Endothelial cell of umbilical vein (primary cell): ENCODE measurements at regions not wholly inside any gene's neighbourhood (a gene's known extent, or its start where the extent isn't known, plus 50 kb on each side); places are given as distances from the start of the nearest gene placed in this dataset.

Source experiments
- BruUV-seq: library from RNA; stranded (reverse); fragments of 400-500 nt; replicated peaks from 2 replicates; lab custom pipeline; 2021; lab: Mats Ljungman, UMichigan
- CTCF ChIA-PET: fragments of 300-600, 350-600 bp; sonication (Branson Sonifier 250); formaldehyde crosslinking; loops from one replicate; lab custom pipeline; 2021; ENCODE audit warnings: antibody characterized with exemption, inconsistent platforms; lab: Charles Lee
- POLR2A ChIA-PET: fragments of 300-600, 350-600 bp; sonication (Branson Sonifier 250); formaldehyde crosslinking; loops from one replicate; lab custom pipeline; 2021; ENCODE audit warnings: antibody characterized with exemption, inconsistent platforms; lab: Charles Lee
- DNase-seq: peaks from one replicate; pipeline ENCODE4 v3.0.0-alpha.2; 2011; ENCODE audit warnings: low read depth, low spot score
- FAIRE-seq: peaks from 2 replicates; lab custom pipeline; 2011; peaks lifted over from hg19 to GRCh38; lab: Jason Lieb, UNC
- H2AFZ ChIP-seq: 2 replicates; pipeline ENCODE4 v1.6.0; 2012; ENCODE audit warnings: low read depth, low read length, control low read depth, inconsistent platforms
- H3K27ac ChIP-seq: 2 replicates; pipeline ENCODE4 v1.5.1; 2011; ENCODE audit warnings: low read depth, mild to moderate bottlenecking, control low read depth, low read length, moderate library complexity; ENCODE audit not compliant: insufficient read depth
- H3K27me3 ChIP-seq, 2 experiments: 2 replicates each; pipeline versions ENCODE4 v1.6.0 to v1.6.1; 2011; ENCODE audit warnings: low read length in 2 of 2, mixed read lengths in 1 of 2; ENCODE audit not compliant: control insufficient read depth in 2 of 2, insufficient read depth in 2 of 2
- H3K36me3 ChIP-seq, 2 experiments: 2 replicates in 1 of 2; 3 replicates in 1 of 2; pipeline ENCODE4 v1.5.1; 2011; ENCODE audit warnings: low read length in 2 of 2, mild to moderate bottlenecking in 1 of 2, moderate library complexity in 1 of 2; ENCODE audit not compliant: control insufficient read depth in 2 of 2, insufficient read depth in 2 of 2; ENCODE audit errors: extremely low read depth in 1 of 2
- H3K4me1 ChIP-seq: 3 replicates; pipeline ENCODE4 v1.5.1; 2011; ENCODE audit warnings: mild to moderate bottlenecking, low read length; ENCODE audit not compliant: control insufficient read depth, insufficient read depth; ENCODE audit errors: extremely low read depth
- H3K4me2 ChIP-seq: 2 replicates; pipeline ENCODE4 v1.6.1; 2011; ENCODE audit warnings: low read length, control low read depth, mixed read lengths; ENCODE audit not compliant: insufficient read depth
- H3K4me3 ChIP-seq, 3 experiments: fragments of 200-600 bp in 1 of 3; sonication (generic), shearing (Covaris generic) in 1 of 3; replicated peaks in 1 of 3; 2 replicates each; pipeline ENCODE4 v1.5.1; 2011 to 2016; ENCODE audit warnings: control low read depth in 3 of 3, low read length in 3 of 3, mild to moderate bottlenecking in 2 of 3, inconsistent platforms in 1 of 3, low read depth in 1 of 3, moderate library complexity in 1 of 3; ENCODE audit not compliant: insufficient read depth in 1 of 3
- H3K79me2 ChIP-seq: 2 replicates; pipeline ENCODE4 v1.6.0; 2012; ENCODE audit warnings: low read length, inconsistent platforms; ENCODE audit not compliant: control insufficient read depth, insufficient read depth
- H3K9ac ChIP-seq: replicated peaks from 2 replicates; pipeline ENCODE3; 2011; ENCODE audit warnings: low read length, control low read depth; ENCODE audit not compliant: insufficient read depth; ENCODE audit errors: extremely low read depth
- H3K9me1 ChIP-seq: replicated peaks from 3 replicates; pipeline ENCODE4 v1.6.0; 2011; ENCODE audit warnings: mild to moderate bottlenecking, low read length; ENCODE audit not compliant: control insufficient read depth, insufficient read depth; ENCODE audit errors: extremely low read depth
- H3K9me3 ChIP-seq: replicated peaks from 2 replicates; pipeline ENCODE4 v1.5.1; 2012; ENCODE audit warnings: low read length, inconsistent platforms; ENCODE audit not compliant: control insufficient read depth, insufficient read depth
- H4K20me1 ChIP-seq: replicated peaks from 2 replicates; pipeline ENCODE3; 2011; ENCODE audit warnings: mild to moderate bottlenecking, low read length; ENCODE audit not compliant: control insufficient read depth, insufficient read depth; ENCODE audit errors: extremely low read depth
- FOS ChIP-seq: IDR thresholded peaks from 2 replicates; pipeline ENCODE4 v1.6.1; 2011; ENCODE audit warnings: mild to moderate bottlenecking, low read length, moderate library complexity, borderline replicate concordance; ENCODE audit not compliant: insufficient read depth
- GATA2 ChIP-seq: IDR thresholded peaks from 2 replicates; pipeline ENCODE4 v1.7.0; 2011; ENCODE audit warnings: low read depth, mild to moderate bottlenecking, moderate library complexity, mixed read lengths, low read length; ENCODE audit not compliant: insufficient read length, insufficient read depth
- MAX ChIP-seq: IDR thresholded peaks from 2 replicates; pipeline ENCODE4 v1.6.1; 2011; ENCODE audit not compliant: insufficient read depth, insufficient read length
- POLR2AphosphoS5 ChIP-seq: IDR thresholded peaks from 2 replicates; pipeline ENCODE4 v1.6.1; 2012; ENCODE audit warnings: low read depth, mild to moderate bottlenecking, control low read depth, low read length, moderate library complexity; ENCODE audit not compliant: insufficient read depth
- dilution Hi-C: fragments of 300-500 bp; cut with MboI; formaldehyde crosslinking; loops from one replicate; pipeline ENCODE4 v1.15.0; 2019; ENCODE audit warnings: low sequenced_read_pairs; ENCODE audit not compliant: extremely low pct_ligation_motif_present
- intact Hi-C: fragments of 100-400 bp; cut with micrococcal nuclease; formaldehyde crosslinking; loops from one replicate; pipeline ENCODE4 v1.10.0; 2022

GRCh38 chr15:85314633-85315032 lies 65.8 kb upstream of the AKAP13 start:
- Histone ChIP-seq H4K20me1 (no peaks in the 10 kb centered on the region), H3K4me1 (peaks cover 15% of the 10 kb centered on the region)

GRCh38 chr15:85316244-85316934 lies 64.0 kb upstream of the AKAP13 start:
- H3K9ac ChIP-seq, result no peak overlapping the region
- H4K20me1 ChIP-seq, result no peaks in the 10 kb centered on the region
- no peaks in the 10 kb centered on the region for H3K9me1 ChIP-seq
- intact Hi-C loops (no loop called here), dilution Hi-C loops (no loop called here)
- H3K79me2 ChIP-seq, result no peaks in the 10 kb centered on the region
- DNase-seq, result no peak
- H3K9me3 ChIP-seq, result no peaks in the 10 kb centered on the region
- H3K4me3 ChIP-seq, result no peak overlapping the region
- FAIRE-seq, result no peak
- no peak overlapping the region for H2AFZ ChIP-seq
- ChIA-PET POLR2A (no interaction called here), CTCF (interaction anchor here (0.6 to 1.8 kb wide), 5 partner anchors 16 to 317 kb away, joined by 3 to 7 read pairs (median 4); no protein-coding TSS in a partner anchor)
- no peaks in the 10 kb centered on the region for H3K27me3 ChIP-seq
- H3K36me3 ChIP-seq, result no peaks in the 10 kb centered on the region
- H3K4me1 ChIP-seq, result peaks cover 15% of the 10 kb centered on the region
- no peak overlapping the region for H3K4me2 ChIP-seq
- TF ChIP-seq FOS (peak; percentile 23), GATA2 (no peak), POLR2AphosphoS5 (no peak)
- BruUV-seq, result no TSS peak
- no peak overlapping the region for H3K27ac ChIP-seq

More at GRCh38 chr15:85314633-85315032, 65.8 kb upstream of the AKAP13 start:
- Histone ChIP-seq H3K36me3 (no peaks in the 10 kb centered on the region), H3K4me3 (no peak overlapping the region), H2AFZ (no peak overlapping the region), H3K9ac (no peak overlapping the region), H3K4me2 (no peak overlapping the region), H3K79me2 (no peaks in the 10 kb centered on the region), H3K9me1 (no peaks in the 10 kb centered on the region), H3K27ac (no peak overlapping the region), H3K27me3 (peaks cover 0 to 5% of the 10 kb centered on the region in 2 experiments), H3K9me3 (no peaks in the 10 kb centered on the region)
- dilution Hi-C loops (no loop called here), intact Hi-C loops (no loop called here)
- FAIRE-seq, result no peak
- ChIA-PET CTCF (interaction anchor here (0.6 kb wide), 1 partner anchor 129 kb away, joined by 3 read pairs; no protein-coding TSS in a partner anchor), POLR2A (no interaction called here)
- no TSS peak for BruUV-seq
- DNase-seq, result no peak
- no peak for TF ChIP-seq MAX
